IPS-18a (cell line): ENCODE measurements at regions not wholly inside any gene's neighbourhood (a gene's known extent, or its start where the extent isn't known, plus 50 kb on each side); places are given as distances from the start of the nearest gene placed in this dataset.

Experiments used
- H3K27ac ChIP-seq: one replicate; pipeline ENCODE4 v1.5.1; 2013; ENCODE audit warnings: low read length
- H3K27me3 ChIP-seq: one replicate; pipeline ENCODE4 v1.6.1; 2013; ENCODE audit warnings: mild to moderate bottlenecking, low read length; ENCODE audit not compliant: control insufficient read depth, insufficient read depth
- H3K36me3 ChIP-seq: one replicate; pipeline ENCODE4 v1.6.1; 2013; ENCODE audit warnings: low read depth, low read length; ENCODE audit not compliant: control insufficient read depth
- H3K4me1 ChIP-seq: one replicate; pipeline ENCODE4 v1.6.1; 2013; ENCODE audit warnings: low read depth, low read length; ENCODE audit not compliant: control insufficient read depth
- H3K4me3 ChIP-seq: one replicate; pipeline ENCODE4 v1.5.1; 2013; ENCODE audit warnings: low read length
- H3K9ac ChIP-seq: one replicate; pipeline ENCODE4 v1.6.1; 2013; ENCODE audit warnings: mild to moderate bottlenecking, low read length, moderate library complexity
- H3K9me3 ChIP-seq: one replicate; pipeline ENCODE4 v1.6.1; 2013; ENCODE audit warnings: low read depth, low read length; ENCODE audit not compliant: control insufficient read depth

DNA sequence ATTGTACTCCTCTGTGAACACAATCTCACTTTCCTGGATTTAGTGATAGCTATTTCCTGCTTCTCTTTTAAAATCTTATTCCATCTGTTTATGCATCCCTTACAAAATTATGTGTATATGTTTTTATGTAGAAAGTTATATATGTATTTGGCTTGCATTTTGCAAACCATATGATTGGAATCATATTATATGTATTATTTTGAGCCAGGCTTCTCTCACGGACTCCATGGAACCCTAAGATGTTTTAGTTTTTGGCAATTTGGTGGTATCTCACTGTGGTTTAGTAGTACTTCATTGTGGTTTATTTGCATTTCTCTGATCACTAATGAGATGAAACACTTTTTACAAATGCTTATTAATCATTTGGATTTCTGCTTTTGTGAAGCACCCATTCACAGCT, 507.3 kb upstream of the KIRREL3 start:
- H3K27ac ChIP-seq = no peak overlapping the region
- no peak overlapping the region for H3K9ac ChIP-seq
- H3K27me3 ChIP-seq = no peaks in the 10 kb centered on the region
- H3K4me1 ChIP-seq = no peaks in the 10 kb centered on the region
- H3K36me3 ChIP-seq = no peaks in the 10 kb centered on the region
- no peak overlapping the region for H3K4me3 ChIP-seq
- H3K9me3 ChIP-seq = no peaks in the 10 kb centered on the region

- Histone ChIP-seq H3K9ac (no peak overlapping the region), H3K27ac (no peak overlapping the region), H3K4me1 (no peaks in the 10 kb centered on the region), H3K4me3 (no peak overlapping the region), H3K9me3 (no peaks in the 10 kb centered on the region), H3K27me3 (no peaks in the 10 kb centered on the region), H3K36me3 (no peaks in the 10 kb centered on the region)
Measured at GRCh38 chr11:127506647-127507046, 506.1 kb upstream of the KIRREL3 start.

GRCh38 chr11:127506126-127506525, 505.6 kb upstream of the KIRREL3 start:
- H3K4me3 ChIP-seq = no peak overlapping the region
- no peaks in the 10 kb centered on the region for H3K27me3 ChIP-seq
- H3K9ac ChIP-seq = no peak overlapping the region
- H3K4me1 ChIP-seq = no peaks in the 10 kb centered on the region
- no peak overlapping the region for H3K27ac ChIP-seq
- H3K36me3 ChIP-seq = no peaks in the 10 kb centered on the region
- H3K9me3 ChIP-seq = no peaks in the 10 kb centered on the region

GRCh38 chr11:127496165-127496564, 495.6 kb upstream of the KIRREL3 start:
- Histone ChIP-seq H3K27me3 (no peaks in the 10 kb centered on the region), H3K4me1 (no peaks in the 10 kb centered on the region), H3K4me3 (no peak overlapping the region), H3K27ac (no peak overlapping the region), H3K36me3 (no peaks in the 10 kb centered on the region), H3K9ac (no peak overlapping the region), H3K9me3 (peaks cover 7% of the 10 kb centered on the region)

- H3K4me3 ChIP-seq = no peak overlapping the region
- H3K4me1 ChIP-seq = no peaks in the 10 kb centered on the region
- H3K27ac ChIP-seq = no peak overlapping the region
- peaks cover 7% of the 10 kb centered on the region for H3K9me3 ChIP-seq
- H3K27me3 ChIP-seq = no peaks in the 10 kb centered on the region
- no peak overlapping the region for H3K9ac ChIP-seq
- H3K36me3 ChIP-seq = no peaks in the 10 kb centered on the region
Measured at GRCh38 chr11:127493330-127494022, 492.9 kb upstream of the KIRREL3 start.

- no peak overlapping the region for H3K9ac ChIP-seq
- H3K9me3 ChIP-seq = peaks cover 7% of the 10 kb centered on the region
- no peak overlapping the region for H3K4me3 ChIP-seq
- H3K27me3 ChIP-seq = no peaks in the 10 kb centered on the region
- no peaks in the 10 kb centered on the region for H3K36me3 ChIP-seq
- no peak overlapping the region for H3K27ac ChIP-seq
- no peaks in the 10 kb centered on the region for H3K4me1 ChIP-seq
Measured at GRCh38 chr11:127492029-127492428, 491.5 kb upstream of the KIRREL3 start.

- no peak overlapping the region for H3K27ac ChIP-seq
- H3K9me3 ChIP-seq = peaks cover 7% of the 10 kb centered on the region
- H3K27me3 ChIP-seq = no peaks in the 10 kb centered on the region
- no peaks in the 10 kb centered on the region for H3K36me3 ChIP-seq
- no peaks in the 10 kb centered on the region for H3K4me1 ChIP-seq
- H3K9ac ChIP-seq = no peak overlapping the region
- no peak overlapping the region for H3K4me3 ChIP-seq
Measured at GRCh38 chr11:127491589-127491988, 491.0 kb upstream of the KIRREL3 start.

- Histone ChIP-seq H3K27ac (no peak overlapping the region), H3K4me1 (no peaks in the 10 kb centered on the region), H3K4me3 (no peak overlapping the region), H3K9ac (no peak overlapping the region), H3K9me3 (peaks cover 7% of the 10 kb centered on the region), H3K36me3 (no peaks in the 10 kb centered on the region), H3K27me3 (no peaks in the 10 kb centered on the region)
Measured at GRCh38 chr11:127490896-127491295, 490.3 kb upstream of the KIRREL3 start.

GRCh38 chr11:127485541-127485940, 485.0 kb upstream of the KIRREL3 start:
- H3K9me3 ChIP-seq = no peaks in the 10 kb centered on the region

DNA sequence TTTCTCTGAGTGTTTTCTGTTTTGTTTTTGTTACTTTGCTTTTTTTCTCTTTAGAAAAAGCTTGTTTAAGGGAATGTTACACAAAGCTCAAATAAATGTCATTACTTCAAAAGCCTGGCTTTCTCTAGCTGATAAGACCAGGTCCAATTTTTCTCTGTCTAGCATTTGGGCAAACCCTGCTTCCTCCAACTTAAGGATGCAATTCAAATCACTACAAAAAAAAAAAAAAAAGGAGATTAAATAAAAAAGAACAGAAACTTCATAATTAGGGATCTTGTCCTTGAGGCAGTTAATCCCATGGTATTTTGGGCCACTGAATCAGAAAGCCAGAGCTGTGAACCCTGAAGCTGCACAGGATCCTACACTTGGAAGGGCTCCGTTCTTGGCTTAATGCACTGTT, 480.8 kb upstream of the KIRREL3 start:
- H3K9ac ChIP-seq = no peak overlapping the region
- H3K4me1 ChIP-seq = no peaks in the 10 kb centered on the region
- H3K4me3 ChIP-seq = no peak overlapping the region
- H3K27me3 ChIP-seq = no peaks in the 10 kb centered on the region
- no peaks in the 10 kb centered on the region for H3K36me3 ChIP-seq
- no peak overlapping the region for H3K27ac ChIP-seq
- no peaks in the 10 kb centered on the region for H3K9me3 ChIP-seq

More at GRCh38 chr11:127485541-127485940, 485.0 kb upstream of the KIRREL3 start:
- Histone ChIP-seq H3K4me3 (no peak overlapping the region), H3K4me1 (no peaks in the 10 kb centered on the region), H3K27ac (no peak overlapping the region), H3K36me3 (no peaks in the 10 kb centered on the region), H3K27me3 (no peaks in the 10 kb centered on the region), H3K9ac (no peak overlapping the region)

GRCh38 chr11:127478826-127479225, 478.3 kb upstream of the KIRREL3 start:
- H3K36me3 ChIP-seq = no peaks in the 10 kb centered on the region
- H3K9ac ChIP-seq = no peak overlapping the region
- no peak overlapping the region for H3K4me3 ChIP-seq
- H3K9me3 ChIP-seq = no peaks in the 10 kb centered on the region
- no peaks in the 10 kb centered on the region for H3K27me3 ChIP-seq
- no peaks in the 10 kb centered on the region for H3K4me1 ChIP-seq
- H3K27ac ChIP-seq = no peak overlapping the region

DNA sequence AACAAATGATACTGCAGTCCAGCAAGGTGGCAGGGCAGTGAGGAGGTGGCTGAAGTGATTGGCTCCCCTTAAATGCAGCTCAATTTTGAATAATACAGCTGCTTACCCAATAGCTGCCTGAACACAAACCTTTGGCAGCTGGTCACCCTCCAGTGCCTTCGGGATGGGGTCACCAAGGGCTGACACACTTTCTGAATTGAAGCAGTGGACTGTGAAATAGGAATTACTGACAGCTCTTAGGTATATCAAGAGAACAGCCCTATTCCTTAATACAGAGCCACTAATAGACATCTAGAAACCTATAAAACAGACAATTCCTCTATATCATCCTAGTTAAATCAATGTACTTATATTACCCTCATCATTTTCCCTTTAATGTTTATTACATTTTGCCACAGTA, 474.2 kb upstream of the KIRREL3 start:
- no peaks in the 10 kb centered on the region for H3K9me3 ChIP-seq
- no peak overlapping the region for H3K27ac ChIP-seq
- no peaks in the 10 kb centered on the region for H3K27me3 ChIP-seq
- no peak overlapping the region for H3K9ac ChIP-seq
- no peaks in the 10 kb centered on the region for H3K4me1 ChIP-seq
- H3K36me3 ChIP-seq = no peaks in the 10 kb centered on the region
- no peak overlapping the region for H3K4me3 ChIP-seq
